ENCODE measurements at regions not wholly inside any gene's neighbourhood (a gene's known extent, or its start where the extent isn't known, plus 50 kb on each side); places are given as distances from the start of the nearest gene placed in this dataset.

DNA sequence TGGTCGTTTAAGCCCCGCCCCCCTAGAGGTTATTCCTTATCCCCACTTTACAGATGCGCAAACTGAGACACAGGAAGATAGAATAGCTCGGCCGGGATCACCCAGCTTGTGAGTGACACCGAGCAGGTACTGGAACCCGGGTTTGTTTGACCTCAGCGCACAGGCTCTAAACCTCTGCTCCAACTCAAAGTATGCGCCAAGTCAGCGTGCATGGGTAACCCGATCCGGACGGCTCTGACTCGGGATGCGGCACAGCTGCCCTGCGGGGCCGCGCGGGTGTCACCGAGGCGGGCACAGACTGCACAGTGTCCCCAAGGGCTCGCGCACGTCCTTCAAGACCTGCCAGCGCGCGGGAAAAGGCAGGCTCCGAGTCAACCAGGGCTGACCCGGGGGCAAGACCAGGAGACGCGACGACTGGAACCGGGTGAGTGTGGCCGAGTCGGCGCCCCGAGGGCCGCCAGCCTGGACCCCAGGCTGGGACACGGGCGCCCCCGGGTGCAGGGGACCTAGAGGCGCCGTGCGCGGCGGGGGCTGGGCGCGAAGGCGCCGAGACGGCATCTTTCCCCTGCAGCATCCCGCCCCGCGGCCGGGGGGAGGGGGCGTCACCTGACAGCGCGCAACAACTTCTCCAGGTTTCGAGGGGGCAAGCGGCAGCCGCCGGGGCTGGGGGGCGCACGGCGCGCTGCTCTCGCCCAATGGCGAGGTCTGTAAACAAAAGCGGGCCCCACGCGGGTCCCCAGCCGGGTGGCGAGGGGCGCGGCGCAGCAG, 101.9 kb upstream of the SOD1 start:
- H3K27ac ChIP-seq, result no peak overlapping the region
- no peak for TF ChIP-seq ZFX (IDR thresholded peaks at IDR 0.05)
- TF ChIP-seq, protein P1, sequence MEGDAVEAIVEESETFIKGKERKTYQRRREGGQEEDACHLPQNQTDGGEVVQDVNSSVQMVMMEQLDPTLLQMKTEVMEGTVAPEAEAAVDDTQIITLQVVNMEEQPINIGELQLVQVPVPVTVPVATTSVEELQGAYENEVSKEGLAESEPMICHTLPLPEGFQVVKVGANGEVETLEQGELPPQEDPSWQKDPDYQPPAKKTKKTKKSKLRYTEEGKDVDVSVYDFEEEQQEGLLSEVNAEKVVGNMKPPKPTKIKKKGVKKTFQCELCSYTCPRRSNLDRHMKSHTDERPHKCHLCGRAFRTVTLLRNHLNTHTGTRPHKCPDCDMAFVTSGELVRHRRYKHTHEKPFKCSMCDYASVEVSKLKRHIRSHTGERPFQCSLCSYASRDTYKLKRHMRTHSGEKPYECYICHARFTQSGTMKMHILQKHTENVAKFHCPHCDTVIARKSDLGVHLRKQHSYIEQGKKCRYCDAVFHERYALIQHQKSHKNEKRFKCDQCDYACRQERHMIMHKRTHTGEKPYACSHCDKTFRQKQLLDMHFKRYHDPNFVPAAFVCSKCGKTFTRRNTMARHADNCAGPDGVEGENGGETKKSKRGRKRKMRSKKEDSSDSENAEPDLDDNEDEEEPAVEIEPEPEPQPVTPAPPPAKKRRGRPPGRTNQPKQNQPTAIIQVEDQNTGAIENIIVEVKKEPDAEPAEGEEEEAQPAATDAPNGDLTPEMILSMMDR (conservative IDR thresholded peaks at IDR 0.05), result no peak

DNA sequence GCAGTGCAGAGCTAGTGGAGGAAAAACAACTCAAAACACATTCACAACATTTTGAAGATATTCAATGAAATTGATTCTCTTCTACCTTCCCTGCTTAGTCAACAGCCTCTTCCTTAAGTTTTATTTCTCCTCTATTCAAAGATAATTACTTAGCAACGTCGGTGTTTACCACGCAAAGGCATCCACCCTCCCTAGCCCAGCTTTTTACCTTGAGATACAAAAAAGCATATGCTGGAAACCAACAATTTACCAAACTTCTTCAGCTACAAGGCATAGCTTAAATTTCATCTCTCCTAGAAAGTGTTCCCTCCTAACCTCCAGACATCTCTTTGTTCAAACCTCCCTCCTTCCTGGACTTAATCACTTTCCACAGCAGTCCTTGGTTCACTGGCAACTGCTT, 102.8 kb upstream of the SOD1 start:
- H3K27ac ChIP-seq, result no peak overlapping the region

GRCh38 chr21:31555741-31556191, 103.7 kb upstream of the SOD1 start:
- TF ChIP-seq, protein P1 (conservative IDR thresholded peaks at IDR 0.05), result no peak
- no peak for TF ChIP-seq ZFX (IDR thresholded peaks at IDR 0.05)
- no peak overlapping the region for H3K27ac ChIP-seq

More for the DNA sequence above, 102.8 kb upstream of the SOD1 start:
- no peak for TF ChIP-seq ZFX (IDR thresholded peaks at IDR 0.05)
- TF ChIP-seq, protein P1 (conservative IDR thresholded peaks at IDR 0.05), result no peak

DNA sequence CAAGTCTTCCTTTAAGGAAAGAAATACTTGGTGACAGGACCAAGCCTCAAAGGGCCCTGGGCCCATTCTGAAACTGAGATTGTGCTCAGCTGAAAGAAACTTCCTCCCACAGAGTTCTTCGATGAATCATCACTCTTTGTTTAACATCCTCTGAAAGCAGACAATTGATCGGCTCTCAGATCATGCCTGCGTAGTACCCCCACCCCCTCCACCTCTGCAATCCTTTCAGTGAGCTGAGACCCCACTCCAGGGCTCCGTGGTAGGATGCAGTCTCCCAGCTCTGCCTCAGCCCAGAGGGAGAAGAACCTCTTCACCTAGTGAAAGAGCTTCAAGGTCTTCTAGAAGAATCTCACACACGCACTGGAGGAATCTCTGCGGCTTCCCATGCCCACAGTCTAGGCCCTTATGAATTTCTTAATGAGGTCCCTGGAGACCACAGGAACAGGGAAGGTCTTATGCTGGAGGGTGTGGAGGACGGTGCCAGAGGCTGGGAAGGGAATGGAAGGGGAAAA, 104.9 kb upstream of the SOD1 start:
- H3K27ac ChIP-seq, result no peak overlapping the region
- TF ChIP-seq, protein P1 (conservative IDR thresholded peaks at IDR 0.05), result no peak
- no peak for TF ChIP-seq ZFX (IDR thresholded peaks at IDR 0.05)

GRCh38 chr21:31553926-31554325, 105.6 kb upstream of the SOD1 start:
- no peak overlapping the region for H3K27ac ChIP-seq
- no peak for TF ChIP-seq ZFX (IDR thresholded peaks at IDR 0.05)
- TF ChIP-seq, protein P1 (conservative IDR thresholded peaks at IDR 0.05), result no peak

DNA sequence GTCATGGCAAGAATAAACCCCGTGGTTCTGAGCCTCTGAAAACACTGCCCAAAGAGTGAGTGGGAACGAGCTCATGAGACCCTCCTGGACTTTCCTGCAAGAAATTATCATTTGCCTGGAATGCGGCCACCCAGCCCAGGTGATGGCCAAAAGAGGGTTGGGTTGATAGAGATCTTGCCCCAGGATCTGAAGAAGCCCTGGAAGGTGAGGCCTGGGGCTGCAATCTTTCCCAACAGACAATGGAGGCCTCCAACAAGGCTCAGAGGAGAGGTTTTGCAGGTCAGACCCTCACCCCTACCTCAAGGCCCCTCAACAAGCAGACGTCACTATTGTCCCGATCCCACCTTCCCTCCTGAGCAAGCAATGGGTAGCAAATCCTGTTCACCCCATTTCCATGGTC, 106.0 kb upstream of the SOD1 start:
- H3K27ac ChIP-seq, result no peak overlapping the region
- TF ChIP-seq, protein P1 (conservative IDR thresholded peaks at IDR 0.05), result no peak
- no peak for TF ChIP-seq ZFX (IDR thresholded peaks at IDR 0.05)

DNA sequence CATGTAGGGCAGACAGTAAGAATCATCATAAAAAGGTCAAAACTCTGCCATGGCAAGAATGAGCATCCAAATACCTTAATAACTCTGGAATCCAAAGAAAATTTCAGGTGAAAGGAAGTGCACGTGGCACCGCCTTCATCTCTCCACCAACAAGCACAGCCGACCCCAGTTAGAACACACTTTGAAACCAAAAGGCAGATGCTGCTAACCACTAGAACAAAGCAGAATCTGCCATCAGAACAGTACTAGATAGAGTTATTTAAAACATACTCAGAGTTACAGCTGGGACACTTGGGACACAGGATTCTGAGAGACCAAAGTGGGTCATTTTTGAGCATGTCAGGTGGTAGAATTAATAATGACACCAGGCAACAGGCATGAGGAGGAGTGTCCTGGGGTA, 106.7 kb upstream of the SOD1 start:
- H3K27ac ChIP-seq, result no peak overlapping the region
- no peak for TF ChIP-seq ZFX (IDR thresholded peaks at IDR 0.05)
- TF ChIP-seq, protein P1 (conservative IDR thresholded peaks at IDR 0.05), result no peak

Measured in C4-2B (cell line).